ENCODE measurements at regions not wholly inside any gene's neighbourhood (a gene's known extent, or its start where the extent isn't known, plus 50 kb on each side); places are given as distances from the start of the nearest gene placed in this dataset.

GRCh38 chr2:16064745-16065144 is 124.4 kb downstream of the MYCN start:
- H3K4me3 ChIP-seq (ENCODE audit: low read depth, low read length): no peak overlapping the region
- DNase-seq (ENCODE audit: low read depth): no peak

GRCh38 chr2:16063955-16064633 is 123.7 kb downstream of the MYCN start:
- no peak overlapping the region for H3K4me3 ChIP-seq (ENCODE audit: low read depth, low read length)
- TF ChIP-seq, protein P1, sequence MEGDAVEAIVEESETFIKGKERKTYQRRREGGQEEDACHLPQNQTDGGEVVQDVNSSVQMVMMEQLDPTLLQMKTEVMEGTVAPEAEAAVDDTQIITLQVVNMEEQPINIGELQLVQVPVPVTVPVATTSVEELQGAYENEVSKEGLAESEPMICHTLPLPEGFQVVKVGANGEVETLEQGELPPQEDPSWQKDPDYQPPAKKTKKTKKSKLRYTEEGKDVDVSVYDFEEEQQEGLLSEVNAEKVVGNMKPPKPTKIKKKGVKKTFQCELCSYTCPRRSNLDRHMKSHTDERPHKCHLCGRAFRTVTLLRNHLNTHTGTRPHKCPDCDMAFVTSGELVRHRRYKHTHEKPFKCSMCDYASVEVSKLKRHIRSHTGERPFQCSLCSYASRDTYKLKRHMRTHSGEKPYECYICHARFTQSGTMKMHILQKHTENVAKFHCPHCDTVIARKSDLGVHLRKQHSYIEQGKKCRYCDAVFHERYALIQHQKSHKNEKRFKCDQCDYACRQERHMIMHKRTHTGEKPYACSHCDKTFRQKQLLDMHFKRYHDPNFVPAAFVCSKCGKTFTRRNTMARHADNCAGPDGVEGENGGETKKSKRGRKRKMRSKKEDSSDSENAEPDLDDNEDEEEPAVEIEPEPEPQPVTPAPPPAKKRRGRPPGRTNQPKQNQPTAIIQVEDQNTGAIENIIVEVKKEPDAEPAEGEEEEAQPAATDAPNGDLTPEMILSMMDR (IDR thresholded peaks at IDR 0.05; ENCODE audit: control insufficient read depth, extremely low read depth, insufficient read depth): no peak
- no peak for DNase-seq (ENCODE audit: low read depth)

More at GRCh38 chr2:16064745-16065144, 124.4 kb downstream of the MYCN start:
- TF ChIP-seq, protein P1 (IDR thresholded peaks at IDR 0.05; ENCODE audit: control insufficient read depth, extremely low read depth, insufficient read depth): no peak

DNA sequence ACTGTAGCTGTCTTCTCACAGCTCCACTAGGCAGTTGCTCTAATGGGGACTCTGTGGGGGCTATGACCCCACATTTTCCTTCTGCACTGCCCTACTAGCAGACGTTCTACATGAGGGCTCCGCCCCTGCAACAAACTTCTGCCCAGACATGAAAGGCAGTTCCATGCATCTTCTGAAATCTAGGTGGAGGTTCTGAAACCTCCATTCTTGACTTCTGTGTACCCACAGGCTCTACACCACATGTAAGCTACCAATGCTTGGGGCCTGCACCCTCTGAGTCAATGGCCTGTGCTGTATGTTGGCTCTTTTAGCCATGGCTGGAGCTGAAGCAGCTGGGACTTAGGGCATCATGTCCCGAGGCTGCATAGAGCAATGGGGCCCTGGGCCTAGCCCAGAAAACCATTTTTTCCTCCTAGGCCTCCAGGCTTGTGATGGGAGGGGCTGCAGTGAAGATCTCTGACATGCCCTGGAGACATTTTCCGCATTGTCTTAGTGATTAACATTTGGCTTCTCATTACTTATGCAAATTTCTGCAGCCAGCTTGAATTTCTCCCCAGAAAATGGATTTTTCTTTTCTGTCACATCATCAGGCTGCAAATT is 123.0 kb downstream of the MYCN start:
- no peak overlapping the region for H3K4me3 ChIP-seq (ENCODE audit: low read depth, low read length)
- TF ChIP-seq, protein P1 (IDR thresholded peaks at IDR 0.05; ENCODE audit: control insufficient read depth, extremely low read depth, insufficient read depth): no peak
- DNase-seq (ENCODE audit: low read depth): no peak

GRCh38 chr2:16062471-16063250 is 122.3 kb downstream of the MYCN start:
- TF ChIP-seq, protein P1 (IDR thresholded peaks at IDR 0.05; ENCODE audit: control insufficient read depth, extremely low read depth, insufficient read depth): no peak
- DNase-seq (ENCODE audit: low read depth): no peak
- H3K4me3 ChIP-seq (ENCODE audit: low read depth, low read length): no peak overlapping the region

GRCh38 chr2:16061441-16062217 is 121.3 kb downstream of the MYCN start:
- TF ChIP-seq, protein P1 (IDR thresholded peaks at IDR 0.05; ENCODE audit: control insufficient read depth, extremely low read depth, insufficient read depth): no peak
- no peak overlapping the region for H3K4me3 ChIP-seq (ENCODE audit: low read depth, low read length)
- DNase-seq (ENCODE audit: low read depth): no peak

GRCh38 chr2:16060936-16061338 is 120.6 kb downstream of the MYCN start:
- no peak overlapping the region for H3K4me3 ChIP-seq (ENCODE audit: low read depth, low read length)
- DNase-seq (ENCODE audit: low read depth): no peak
- TF ChIP-seq, protein P1 (IDR thresholded peaks at IDR 0.05; ENCODE audit: control insufficient read depth, extremely low read depth, insufficient read depth): no peak

Data from LNCaP clone FGC (cell line).